Natural killer cell (primary cell): ENCODE measurements at regions not wholly inside any gene's neighbourhood (a gene's known extent, or its start where the extent isn't known, plus 50 kb on each side); places are given as distances from the start of the nearest gene placed in this dataset.
A peak's percentile ranks its signal among the peaks of the same experiment; 100 is the strongest.

Source experiments
- ATAC-seq, 3 donors: fragments of 150-1000 bp in 2 of 3; fragments of 200-7000 bp in 1 of 3; cut with Tn5 transposase; 1 replicate in 1 of 3; 2 replicates in 2 of 3; pipeline ENCODE4 v1.10.0; 2021; ENCODE audit warnings: mild to moderate bottlenecking in 2 of 3, moderate library complexity in 2 of 3
- DNase-seq, 2 donors: peaks; one replicate each; pipeline versions ENCODE4 v3.0.0 to v3.0.0-alpha.2; 2013 to 2021; ENCODE audit warnings: mixed read lengths in 1 of 2
- H3K27ac ChIP-seq: one replicate; pipeline ENCODE4 v1.5.1; 2013; ENCODE audit warnings: mild to moderate bottlenecking, low read length
- H3K27me3 ChIP-seq: one replicate; pipeline ENCODE4 v1.6.1; 2013; ENCODE audit warnings: low read length; ENCODE audit not compliant: control insufficient read depth, insufficient read depth
- H3K36me3 ChIP-seq: one replicate; pipeline ENCODE4 v1.6.1; 2013; ENCODE audit warnings: low read length; ENCODE audit not compliant: control insufficient read depth, insufficient read depth
- H3K4me1 ChIP-seq: one replicate; pipeline ENCODE4 v1.6.1; 2013; ENCODE audit warnings: low read length; ENCODE audit not compliant: control insufficient read depth, insufficient read depth
- H3K4me3 ChIP-seq: one replicate; pipeline ENCODE4 v1.5.1; 2013; ENCODE audit warnings: low read length
- H3K9me3 ChIP-seq: one replicate; pipeline ENCODE4 v1.6.1; 2013; ENCODE audit warnings: low read length; ENCODE audit not compliant: control insufficient read depth, insufficient read depth
- H3K27ac Mint-ChIP-seq, 2 donors: one replicate each; pipeline ENCODE4 v1.8.0; 2022; ENCODE audit warnings: mild to moderate bottlenecking in 2 of 2, mixed read lengths in 2 of 2, moderate library complexity in 1 of 2
- H3K27me3 Mint-ChIP-seq, 2 donors: one replicate each; pipeline ENCODE4 v1.8.0; 2022; ENCODE audit warnings: low read depth in 2 of 2, mixed read lengths in 2 of 2
- H3K36me3 Mint-ChIP-seq: one replicate; pipeline ENCODE4 v1.8.0; 2022; ENCODE audit warnings: mixed read lengths
- H3K4me1 Mint-ChIP-seq, 2 donors: one replicate each; pipeline ENCODE4 v1.8.0; 2022; ENCODE audit warnings: mixed read lengths in 2 of 2
- H3K4me3 Mint-ChIP-seq: one replicate; pipeline ENCODE4 v1.8.0; 2022; ENCODE audit warnings: mild to moderate bottlenecking, moderate library complexity, mixed read lengths
- H3K9me3 Mint-ChIP-seq, 2 donors: one replicate each; pipeline ENCODE4 v1.8.0; 2022; ENCODE audit warnings: mixed read lengths in 2 of 2
- CTCF ChIP-seq: fragments of 200-600 bp; IDR thresholded peaks from one replicate; pipeline ENCODE4 v1.8.0; 2022; ENCODE audit warnings: antibody characterized with exemption
- WGBS: methylation state at CpG from one replicate; pipeline ENCODE4 v1.1.7; 2013; ENCODE audit warnings: missing lambda C conversion rate; ENCODE audit not compliant: insufficient coverage; 5-methylcytosine and 5-hydroxymethylcytosine counted together
- intact Hi-C: fragments of 100-400 bp; cut with micrococcal nuclease; formaldehyde crosslinking; loops from one replicate; pipeline ENCODE4 v1.14.2; 2022

GRCh38 chr10:123272171-123272570 is 118.0 kb downstream of the BUB3 start:
- ATAC-seq, result no peak

GRCh38 chr10:123274306-123275135 is 120.3 kb downstream of the BUB3 start:
- ATAC-seq, result no peak
- H3K4me3 ChIP-seq, result no peak overlapping the region
- WGBS, result 44% methylated on average over 32 of the region's 32 CpGs
- H3K27me3 Mint-ChIP-seq, result peaks cover 17 to 18% of the 10 kb centered on the region in 2 donors
- TF ChIP-seq CTCF, result no peak
- intact Hi-C loops, result no loop called here
- no peak overlapping the region for H3K4me3 Mint-ChIP-seq
- no peak overlapping the region for H3K27ac ChIP-seq
- peaks cover 8% of the 10 kb centered on the region for H3K27me3 ChIP-seq
- H3K9me3 Mint-ChIP-seq, result peaks cover 2 to 3% of the 10 kb centered on the region in 2 donors
- peaks cover 14% of the 10 kb centered on the region for H3K36me3 Mint-ChIP-seq
- H3K9me3 ChIP-seq, result no peaks in the 10 kb centered on the region
- H3K4me1 Mint-ChIP-seq, result peaks cover 14 to 17% of the 10 kb centered on the region in 2 donors
- H3K36me3 ChIP-seq, result no peaks in the 10 kb centered on the region
- H3K4me1 ChIP-seq, result no peaks in the 10 kb centered on the region
- no peak overlapping the region for H3K27ac Mint-ChIP-seq
- DNase-seq, result no peak

More at GRCh38 chr10:123272171-123272570, 118.0 kb downstream of the BUB3 start:
- DNase-seq, result peak in 1 of 2 donors; percentile 33
- TF ChIP-seq CTCF, result no peak
- peaks cover 2 to 3% of the 10 kb centered on the region in 2 donors for H3K9me3 Mint-ChIP-seq
- Histone ChIP-seq H3K36me3 (no peaks in the 10 kb centered on the region), H3K27ac (no peak overlapping the region), H3K4me1 (no peaks in the 10 kb centered on the region), H3K4me3 (no peak overlapping the region), H3K9me3 (no peaks in the 10 kb centered on the region), H3K27me3 (peaks cover 8% of the 10 kb centered on the region)
- intact Hi-C loops, result no loop called here
- 81% methylated on average over 4 of the region's 4 CpGs for WGBS
- H3K36me3 Mint-ChIP-seq, result peaks cover 14% of the 10 kb centered on the region
- H3K4me1 Mint-ChIP-seq, result peaks cover 14 to 17% of the 10 kb centered on the region in 2 donors
- H3K4me3 Mint-ChIP-seq, result no peak overlapping the region
- peaks cover 17 to 18% of the 10 kb centered on the region in 2 donors for H3K27me3 Mint-ChIP-seq
- H3K27ac Mint-ChIP-seq, result no peak overlapping the region

GRCh38 chr10:123275136-123275564 is 120.9 kb downstream of the BUB3 start:
- Histone ChIP-seq H3K36me3 (no peaks in the 10 kb centered on the region), H3K4me3 (no peak overlapping the region), H3K9me3 (no peaks in the 10 kb centered on the region), H3K4me1 (no peaks in the 10 kb centered on the region), H3K27me3 (peaks cover 8% of the 10 kb centered on the region), H3K27ac (no peak overlapping the region)
- TF ChIP-seq CTCF, result no peak
- ATAC-seq, result no peak
- Mint-ChIP-seq H3K4me1 (peaks cover 13 to 17% of the 10 kb centered on the region in 2 donors), H3K36me3 (peaks cover 14% of the 10 kb centered on the region), H3K9me3 (peaks cover 2 to 3% of the 10 kb centered on the region in 2 donors), H3K27ac (no peak overlapping the region), H3K27me3 (peaks cover 17 to 18% of the 10 kb centered on the region in 2 donors), H3K4me3 (no peak overlapping the region)
- 28% methylated on average over 14 of the region's 14 CpGs for WGBS
- intact Hi-C loops, result no loop called here
- no peak for DNase-seq
